Activated naive CD8-positive, alpha-beta T cell treated with anti-CD3 and anti-CD28 coated beads for 36 hours (primary cell): ENCODE measurements at regions not wholly inside any gene's neighbourhood (a gene's known extent, or its start where the extent isn't known, plus 50 kb on each side); places are given as distances from the start of the nearest gene placed in this dataset.
"Not testable (repeated sequence)": the region's sequence is repeated elsewhere in the genome, so short reads cannot be mapped to it uniquely, and the experiment has no call there.

Experiments used
- DNase-seq: peaks from one replicate; pipeline ENCODE4 v3.0.0; 2021
- H3K27ac Mint-ChIP-seq: one replicate; pipeline ENCODE4 v1.8.0; 2022; ENCODE audit warnings: mild to moderate bottlenecking, moderate library complexity, mixed read lengths
- H3K27me3 Mint-ChIP-seq: one replicate; pipeline ENCODE4 v1.8.0; 2022; ENCODE audit warnings: mild to moderate bottlenecking, mixed read lengths
- H3K36me3 Mint-ChIP-seq: one replicate; pipeline ENCODE4 v1.8.0; 2021; ENCODE audit warnings: mild to moderate bottlenecking, mixed read lengths
- H3K4me1 Mint-ChIP-seq: one replicate; pipeline ENCODE4 v1.8.0; 2021; ENCODE audit warnings: mixed read lengths
- H3K4me3 Mint-ChIP-seq: one replicate; pipeline ENCODE4 v1.8.0; 2022; ENCODE audit warnings: mild to moderate bottlenecking, moderate library complexity, mixed read lengths
- H3K9me3 Mint-ChIP-seq: one replicate; pipeline ENCODE4 v1.8.0; 2022; ENCODE audit warnings: mixed read lengths

DNA sequence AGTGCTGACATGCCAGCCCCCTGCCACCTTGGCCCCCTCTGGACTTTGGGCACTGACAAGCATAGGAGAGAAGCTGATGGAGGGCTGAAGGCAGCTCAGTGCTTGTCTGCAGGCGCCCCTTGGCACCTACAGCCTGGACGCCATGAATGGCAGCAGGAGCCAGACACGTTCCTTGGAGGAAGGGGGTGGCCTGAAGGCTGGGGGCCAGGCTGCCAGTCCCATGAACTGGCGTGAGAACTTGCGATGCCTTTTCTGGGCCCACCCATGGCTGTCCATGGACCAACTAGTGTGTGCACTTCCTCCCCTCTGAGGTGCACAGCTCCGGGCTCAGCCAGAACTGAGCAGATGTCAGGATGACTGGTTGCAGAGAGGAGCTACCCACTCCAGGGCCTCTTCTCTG lies 99.0 kb upstream of the RANBP6 start:
- Mint-ChIP-seq H3K4me1 (peaks cover 5% of the 10 kb centered on the region), H3K27ac (no peak overlapping the region), H3K36me3 (no peaks in the 10 kb centered on the region), H3K9me3 (no peaks in the 10 kb centered on the region), H3K4me3 (no peak overlapping the region), H3K27me3 (no peaks in the 10 kb centered on the region)
- DNase-seq, result no peak

DNA sequence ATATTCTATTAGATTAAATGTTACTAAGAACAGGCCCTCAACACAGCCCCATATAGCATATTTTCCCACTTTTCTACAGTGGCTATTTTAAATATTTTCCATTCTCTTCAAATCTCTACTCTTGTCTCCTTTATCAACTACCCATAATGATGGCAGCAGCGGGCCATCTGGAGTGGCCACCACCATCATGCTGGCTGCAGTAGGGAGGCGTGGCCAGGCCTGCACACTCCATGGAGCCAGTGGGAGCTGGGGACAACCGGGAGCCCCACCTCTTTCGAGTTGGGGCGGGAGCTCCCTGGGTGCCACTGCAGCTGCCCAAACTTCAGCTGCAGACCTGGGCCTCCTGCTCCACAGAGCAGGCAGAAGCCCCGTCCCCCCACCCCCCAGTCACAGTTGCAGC lies 98.4 kb upstream of the RANBP6 start:
- H3K9me3 Mint-ChIP-seq, result no peaks in the 10 kb centered on the region
- DNase-seq, result no peak
- no peak overlapping the region for H3K27ac Mint-ChIP-seq
- H3K4me3 Mint-ChIP-seq, result no peak overlapping the region
- no peaks in the 10 kb centered on the region for H3K27me3 Mint-ChIP-seq
- no peaks in the 10 kb centered on the region for H3K36me3 Mint-ChIP-seq
- peaks cover 5% of the 10 kb centered on the region for H3K4me1 Mint-ChIP-seq

DNA sequence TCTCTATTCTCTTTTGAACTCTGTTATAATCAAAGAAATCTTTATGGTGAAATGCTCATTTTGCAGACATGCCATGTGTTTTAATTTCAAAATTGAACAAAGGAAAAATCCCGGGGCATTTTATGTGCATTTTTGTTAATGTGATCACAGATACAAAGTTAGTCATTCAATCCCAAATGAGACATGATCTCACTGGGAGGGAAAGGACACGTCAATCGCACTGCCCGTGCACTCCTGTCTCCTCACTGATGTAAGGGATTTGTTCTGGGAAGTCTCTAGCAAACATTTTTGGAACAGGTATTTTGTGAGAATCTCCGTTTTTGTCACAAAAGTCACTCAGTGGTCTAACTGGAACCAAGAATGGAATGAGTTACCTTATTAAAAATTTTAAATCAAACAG lies 97.9 kb upstream of the RANBP6 start:
- Mint-ChIP-seq H3K4me1 (peaks cover 5% of the 10 kb centered on the region), H3K9me3 (no peaks in the 10 kb centered on the region), H3K36me3 (no peaks in the 10 kb centered on the region), H3K4me3 (no peak overlapping the region), H3K27ac (no peak overlapping the region), H3K27me3 (no peaks in the 10 kb centered on the region)
- DNase-seq, result no peak

DNA sequence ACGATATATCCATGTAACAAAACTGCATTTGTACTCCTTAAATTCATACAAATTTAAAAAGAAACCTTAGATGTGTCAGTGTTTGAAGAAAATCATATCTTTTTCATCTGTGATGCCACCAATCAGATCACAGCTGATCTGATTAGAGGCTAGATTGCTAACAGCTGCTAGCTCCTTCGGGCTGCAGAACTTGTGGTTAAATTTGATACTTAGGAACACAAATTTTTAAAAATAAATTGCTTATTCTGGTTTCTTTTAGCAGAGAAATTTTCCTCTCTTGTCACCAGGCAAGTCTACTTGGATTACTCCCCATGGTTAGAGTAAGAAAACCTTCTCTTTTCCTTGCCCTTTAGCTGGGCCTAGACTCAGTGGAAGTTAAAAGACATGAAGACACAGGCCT lies 94.6 kb upstream of the RANBP6 start:
- peaks cover 5% of the 10 kb centered on the region for H3K4me1 Mint-ChIP-seq
- no peak for DNase-seq
- H3K9me3 Mint-ChIP-seq, result no peaks in the 10 kb centered on the region
- no peak overlapping the region for H3K27ac Mint-ChIP-seq
- H3K36me3 Mint-ChIP-seq, result no peaks in the 10 kb centered on the region
- H3K4me3 Mint-ChIP-seq, result no peak overlapping the region
- no peaks in the 10 kb centered on the region for H3K27me3 Mint-ChIP-seq

DNA sequence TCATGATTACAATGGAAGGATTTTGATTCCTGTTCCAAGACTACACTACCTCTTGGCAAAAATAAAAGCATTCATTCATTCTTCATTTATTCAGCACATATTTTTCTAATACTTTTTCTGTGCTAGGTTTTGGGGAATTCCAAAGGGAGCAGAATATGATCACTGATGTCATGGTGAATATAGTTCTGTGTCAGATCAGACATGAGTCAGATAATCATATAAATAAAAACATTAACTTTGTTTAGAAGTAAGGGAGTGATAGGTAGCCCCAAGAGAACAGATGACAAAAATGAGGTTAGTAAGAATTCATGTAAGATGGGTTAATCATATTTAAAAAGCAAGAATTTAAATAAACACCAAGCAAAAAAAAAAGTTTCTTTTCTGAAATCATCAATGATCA lies 94.1 kb upstream of the RANBP6 start:
- DNase-seq, result no peak
- Mint-ChIP-seq H3K9me3 (no peaks in the 10 kb centered on the region), H3K4me1 (peaks cover 5% of the 10 kb centered on the region), H3K4me3 (no peak overlapping the region), H3K27ac (no peak overlapping the region), H3K36me3 (no peaks in the 10 kb centered on the region), H3K27me3 (no peaks in the 10 kb centered on the region)

DNA sequence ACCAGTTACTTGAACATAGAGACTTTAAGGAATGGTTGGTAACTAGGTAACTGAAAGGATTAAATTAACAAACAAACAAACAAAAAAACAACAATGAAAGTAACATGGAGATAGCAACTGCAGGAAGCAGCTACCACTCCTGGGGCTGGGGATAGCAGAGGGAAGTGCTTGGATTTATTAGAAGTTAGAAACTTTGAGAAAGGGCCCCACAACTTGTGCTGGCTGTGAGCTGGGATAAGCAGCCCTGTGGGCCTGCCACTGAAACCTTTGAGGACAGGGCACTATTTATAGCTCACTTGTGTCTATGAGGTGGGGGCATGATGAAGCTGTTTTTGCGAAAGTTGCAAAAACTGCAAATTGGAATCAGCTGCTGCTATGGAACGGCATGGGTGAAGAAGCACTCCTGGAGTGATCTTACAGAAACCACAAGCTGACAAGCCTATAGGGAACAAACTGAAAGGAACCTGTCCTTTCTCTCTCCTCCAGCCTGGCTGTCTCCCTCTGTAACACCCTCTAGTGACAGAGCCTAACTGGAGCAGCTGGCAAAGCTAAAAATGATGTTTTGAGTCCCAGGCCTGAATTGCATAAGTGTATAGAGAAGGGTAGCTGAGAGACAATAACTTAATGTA lies 91.4 kb upstream of the RANBP6 start:
- Mint-ChIP-seq H3K27ac (no peak overlapping the region), H3K9me3 (no peaks in the 10 kb centered on the region), H3K27me3 (no peaks in the 10 kb centered on the region), H3K4me3 (no peak overlapping the region), H3K4me1 (peaks cover 5% of the 10 kb centered on the region), H3K36me3 (no peaks in the 10 kb centered on the region)
- no peak for DNase-seq

DNA sequence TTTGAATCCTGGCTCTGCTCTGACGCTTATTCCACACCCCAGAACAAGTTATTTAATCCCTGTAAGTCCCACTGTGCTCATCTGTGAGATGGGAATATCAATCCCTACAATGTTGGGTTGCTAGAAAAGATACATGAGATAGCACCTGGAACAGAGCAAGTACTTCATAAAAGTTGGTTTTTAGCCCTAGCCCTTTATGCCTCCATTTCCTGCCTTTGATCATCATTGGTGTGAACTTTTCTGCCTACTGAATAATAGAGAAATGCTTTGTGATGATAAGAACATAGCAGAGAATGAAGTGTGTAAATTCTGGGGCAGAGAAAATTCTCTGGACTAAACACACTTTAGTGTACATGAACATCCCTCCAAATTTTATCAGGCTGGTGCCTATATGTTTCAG lies 90.3 kb upstream of the RANBP6 start:
- peaks cover 5% of the 10 kb centered on the region for H3K4me1 Mint-ChIP-seq
- no peaks in the 10 kb centered on the region for H3K36me3 Mint-ChIP-seq
- peaks cover under 1% of the 10 kb centered on the region for H3K27me3 Mint-ChIP-seq
- H3K9me3 Mint-ChIP-seq, result no peaks in the 10 kb centered on the region
- H3K27ac Mint-ChIP-seq, result no peak overlapping the region
- no peak for DNase-seq
- no peak overlapping the region for H3K4me3 Mint-ChIP-seq

DNA sequence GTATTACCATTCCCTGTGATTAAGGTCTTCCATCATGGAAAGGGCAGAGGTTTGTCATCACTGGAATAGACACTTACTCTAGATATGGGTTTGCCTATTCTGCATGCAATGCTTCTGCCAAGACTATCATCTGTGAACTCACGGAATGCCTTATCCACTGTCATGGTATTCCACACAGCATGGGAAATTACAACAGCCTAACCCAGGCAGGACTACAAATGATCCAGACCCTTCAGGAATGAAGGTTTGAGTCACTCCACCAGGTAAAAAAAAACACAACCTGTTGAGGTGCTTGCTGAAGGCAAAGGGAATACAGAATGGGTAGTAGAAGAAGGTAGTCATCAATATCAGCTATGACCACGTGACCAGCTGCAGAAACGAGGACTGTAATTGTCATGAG lies 89.0 kb upstream of the RANBP6 start:
- not testable (repeated sequence) for H3K9me3 Mint-ChIP-seq, H3K4me1 Mint-ChIP-seq, H3K27ac Mint-ChIP-seq, DNase-seq, H3K27me3 Mint-ChIP-seq, H3K36me3 Mint-ChIP-seq, H3K4me3 Mint-ChIP-seq

DNA sequence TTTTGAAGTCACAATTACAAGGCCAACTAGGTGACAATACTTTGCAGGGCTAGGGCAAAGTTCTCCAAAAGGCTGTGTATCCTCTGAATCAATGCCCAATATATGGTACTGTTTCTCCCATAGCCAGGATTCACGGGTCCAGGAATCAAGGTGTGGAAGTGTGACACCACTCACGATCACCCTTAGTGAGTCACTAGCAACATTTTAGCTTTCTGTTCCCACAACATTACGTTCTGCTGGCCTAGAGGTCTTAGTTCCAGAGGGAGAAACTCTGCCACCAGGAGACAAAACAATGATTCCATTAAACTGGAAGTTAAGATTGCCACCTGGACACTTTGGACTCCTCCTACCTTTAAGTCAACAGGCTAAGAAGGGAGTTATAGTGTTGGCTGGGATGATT lies 88.5 kb upstream of the RANBP6 start:
- not testable (repeated sequence) for H3K27me3 Mint-ChIP-seq, H3K4me1 Mint-ChIP-seq, H3K4me3 Mint-ChIP-seq, H3K9me3 Mint-ChIP-seq, H3K27ac Mint-ChIP-seq, H3K36me3 Mint-ChIP-seq, DNase-seq

DNA sequence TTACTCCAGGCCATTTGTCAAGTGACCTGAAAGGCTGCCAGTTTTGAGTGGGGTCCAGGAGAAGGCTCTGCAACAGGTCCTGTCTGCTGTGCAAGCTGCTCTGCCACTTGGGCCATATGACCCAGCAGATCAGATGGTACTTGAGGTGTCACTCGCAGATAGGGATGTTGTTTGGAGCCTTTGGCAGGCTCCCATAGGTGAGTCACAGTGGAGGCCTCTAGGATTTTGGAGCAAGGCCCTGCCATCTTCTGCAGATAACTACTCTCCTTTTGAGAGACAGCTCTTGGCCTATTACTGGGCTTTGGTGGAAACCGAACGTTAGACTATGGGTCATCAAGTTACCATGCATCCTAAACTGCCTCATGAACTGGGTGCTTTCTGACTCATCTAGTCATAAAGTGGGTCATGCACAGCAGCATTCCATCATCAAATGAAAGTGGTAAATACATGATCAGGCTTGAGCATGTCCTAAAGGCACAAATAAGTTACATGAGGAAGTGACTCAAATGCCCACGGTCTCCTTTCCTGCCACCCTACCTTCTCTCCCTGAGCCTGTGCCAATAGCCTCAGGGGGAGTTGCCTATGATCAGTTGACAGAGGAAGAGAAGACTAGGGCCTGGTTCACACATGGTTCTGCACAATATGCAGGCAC lies 87.0 kb upstream of the RANBP6 start:
- H3K4me1 Mint-ChIP-seq, H3K9me3 Mint-ChIP-seq, H3K4me3 Mint-ChIP-seq, DNase-seq, H3K27ac Mint-ChIP-seq, H3K36me3 Mint-ChIP-seq, H3K27me3 Mint-ChIP-seq: not testable (repeated sequence)

DNA sequence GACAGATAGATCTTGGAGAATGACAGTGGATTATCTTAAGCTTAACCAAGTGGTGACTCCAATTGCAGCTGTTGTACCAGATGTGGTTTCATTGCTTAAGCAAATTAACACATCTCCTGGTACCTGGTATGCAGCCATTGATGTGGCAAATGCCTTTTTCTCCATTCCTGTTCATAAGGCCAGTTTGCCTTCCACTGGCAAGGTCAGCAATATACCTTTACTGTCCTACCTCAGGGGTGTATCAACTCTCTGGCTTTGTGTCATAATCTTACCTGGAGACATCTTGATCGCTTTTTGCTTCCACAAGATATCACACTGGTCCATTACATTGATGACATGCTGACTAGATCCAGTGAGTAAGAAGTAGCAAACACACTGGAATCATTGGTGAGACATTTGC lies 86.3 kb upstream of the RANBP6 start:
- not testable (repeated sequence) for H3K36me3 Mint-ChIP-seq, H3K27ac Mint-ChIP-seq, DNase-seq, H3K4me1 Mint-ChIP-seq, H3K4me3 Mint-ChIP-seq, H3K27me3 Mint-ChIP-seq, H3K9me3 Mint-ChIP-seq

DNA sequence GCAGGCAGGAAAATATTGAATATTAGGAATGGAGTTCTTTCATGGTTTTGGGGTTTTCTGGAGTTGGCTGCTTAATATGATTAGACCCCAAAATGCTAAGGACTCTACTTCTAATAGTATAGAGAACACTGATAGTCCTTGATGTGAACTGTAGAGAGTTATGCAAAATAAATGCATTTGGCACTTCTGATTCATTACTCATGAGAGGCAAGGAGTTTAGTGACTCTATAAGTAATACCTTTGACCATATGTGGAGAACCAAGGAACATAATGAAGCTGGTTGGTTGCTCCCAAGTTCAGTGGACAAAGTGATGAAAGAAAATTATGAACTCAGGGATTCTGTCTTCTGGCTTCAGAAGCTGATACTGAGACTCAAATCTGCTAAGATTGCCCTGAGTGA lies 83.9 kb upstream of the RANBP6 start:
- not testable (repeated sequence) for H3K4me3 Mint-ChIP-seq, H3K27me3 Mint-ChIP-seq, H3K4me1 Mint-ChIP-seq, H3K9me3 Mint-ChIP-seq, H3K27ac Mint-ChIP-seq, H3K36me3 Mint-ChIP-seq, DNase-seq

DNA sequence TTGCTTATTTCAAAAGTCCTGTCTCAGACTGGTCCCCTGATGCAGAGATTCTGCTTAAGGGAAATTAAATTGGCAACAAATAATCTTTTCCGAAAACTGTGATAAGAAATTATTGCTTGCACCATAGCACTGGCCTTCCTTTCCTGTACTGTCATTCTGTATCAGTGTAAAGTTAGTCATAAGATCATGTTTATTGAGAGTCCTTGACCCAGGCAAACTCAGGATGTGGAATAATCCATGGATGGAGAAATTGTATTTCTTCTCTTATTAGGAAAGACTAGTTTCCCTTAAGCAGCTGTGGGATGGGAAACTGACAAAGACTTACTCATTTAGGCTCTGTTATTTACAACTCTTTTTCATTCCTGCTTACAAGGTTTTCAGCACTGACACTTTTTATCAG lies 83.0 kb upstream of the RANBP6 start:
- H3K27me3 Mint-ChIP-seq, result peaks cover 8% of the 10 kb centered on the region
- no peaks in the 10 kb centered on the region for H3K9me3 Mint-ChIP-seq
- DNase-seq, result no peak
- H3K36me3 Mint-ChIP-seq, result no peaks in the 10 kb centered on the region
- no peaks in the 10 kb centered on the region for H3K4me1 Mint-ChIP-seq
- no peak overlapping the region for H3K4me3 Mint-ChIP-seq
- no peak overlapping the region for H3K27ac Mint-ChIP-seq

DNA sequence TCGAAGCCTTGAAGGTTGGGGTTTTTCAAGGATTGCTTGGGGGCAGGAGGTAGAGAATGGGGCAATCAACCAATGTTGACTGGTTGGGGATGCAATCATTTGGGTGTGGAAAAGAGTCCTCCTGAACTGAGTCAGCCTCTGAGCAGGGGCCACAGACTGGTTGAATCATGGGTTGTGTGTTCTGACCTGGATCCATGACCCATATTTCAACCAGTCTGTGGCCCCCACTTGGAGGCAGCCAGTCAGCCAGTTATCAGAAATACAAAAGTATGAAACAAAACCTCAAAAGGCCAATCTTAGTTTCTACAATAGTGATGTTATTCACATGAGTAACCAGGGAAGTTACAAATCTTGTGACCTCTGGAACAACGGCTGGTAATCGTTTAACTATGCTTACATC lies 81.4 kb upstream of the RANBP6 start:
- no peak overlapping the region for H3K4me3 Mint-ChIP-seq

DNA sequence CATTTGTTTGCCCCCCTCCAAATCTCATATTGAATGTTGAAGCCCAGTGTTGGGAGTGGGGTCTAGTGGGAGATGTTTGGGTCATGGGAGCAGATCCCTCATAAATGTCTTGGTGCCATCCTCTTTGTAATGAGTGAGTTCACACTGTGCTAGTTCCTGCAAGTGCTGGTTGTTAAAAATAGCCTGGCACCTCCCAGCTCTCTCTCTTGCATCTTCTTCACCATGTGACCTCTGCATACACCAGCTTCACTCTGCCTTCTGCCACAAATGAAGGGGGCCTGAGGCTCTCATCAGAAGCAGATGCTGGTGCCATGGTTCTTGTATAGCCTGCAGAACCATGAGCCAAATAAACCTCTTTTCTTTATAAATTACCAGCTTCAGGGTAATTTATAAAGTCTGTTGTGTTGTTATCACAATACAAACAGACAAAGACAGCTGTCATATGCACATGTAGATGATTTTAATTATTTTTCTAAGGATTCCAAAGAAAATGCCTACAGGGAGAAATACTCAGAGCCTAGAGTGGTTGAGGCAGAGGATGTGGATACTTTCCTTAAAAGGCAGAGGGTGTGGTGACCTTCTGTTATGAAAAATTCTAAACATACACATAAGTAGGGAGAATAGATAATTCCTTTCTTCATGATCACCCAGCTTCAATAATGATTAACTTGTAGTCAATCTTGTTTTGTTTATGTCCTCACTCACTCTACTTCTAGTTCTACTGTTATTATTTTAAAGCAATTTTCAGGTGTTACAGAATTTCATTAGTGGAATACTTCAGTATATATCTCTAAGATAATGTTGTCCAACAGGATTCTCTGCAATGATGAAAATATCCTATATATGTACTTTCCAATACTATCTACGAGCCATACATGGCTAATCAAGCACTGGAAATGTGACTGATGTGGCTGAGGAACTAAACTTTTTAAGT lies 75.1 kb upstream of the RANBP6 start:
- H3K36me3 Mint-ChIP-seq, result no peaks in the 10 kb centered on the region
- no peak for DNase-seq
- no peaks in the 10 kb centered on the region for H3K9me3 Mint-ChIP-seq
- H3K27ac Mint-ChIP-seq, result no peak overlapping the region
- H3K4me1 Mint-ChIP-seq, result no peaks in the 10 kb centered on the region
- H3K4me3 Mint-ChIP-seq, result no peak overlapping the region
- peaks cover under 1% of the 10 kb centered on the region for H3K27me3 Mint-ChIP-seq

More for the DNA sequence above, 81.4 kb upstream of the RANBP6 start:
- Mint-ChIP-seq H3K9me3 (no peaks in the 10 kb centered on the region), H3K36me3 (no peaks in the 10 kb centered on the region), H3K27ac (no peak overlapping the region), H3K4me1 (no peaks in the 10 kb centered on the region), H3K27me3 (peaks cover 8% of the 10 kb centered on the region)
- no peak for DNase-seq

DNA sequence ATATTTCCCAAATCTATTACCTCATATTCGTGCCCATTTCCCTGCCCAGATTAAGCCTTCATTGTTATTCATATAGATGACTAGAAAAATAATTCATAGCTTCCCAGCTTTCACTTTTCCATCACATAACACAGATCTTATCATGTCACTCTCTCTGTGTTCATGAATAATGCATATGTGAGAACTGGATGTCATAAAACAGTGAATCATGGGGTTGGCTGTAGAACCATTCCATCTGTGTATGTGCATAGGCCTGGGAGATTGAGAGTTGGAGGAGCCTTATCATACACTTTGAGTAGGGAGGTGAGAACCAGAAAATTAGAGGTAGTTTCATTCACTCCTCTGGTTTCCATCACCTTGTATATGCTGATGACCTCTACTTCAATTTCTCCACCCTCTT lies 73.9 kb upstream of the RANBP6 start:
- Mint-ChIP-seq H3K27me3 (no peaks in the 10 kb centered on the region), H3K9me3 (no peaks in the 10 kb centered on the region), H3K27ac (no peak overlapping the region), H3K4me3 (no peak overlapping the region), H3K4me1 (no peaks in the 10 kb centered on the region), H3K36me3 (no peaks in the 10 kb centered on the region)
- DNase-seq, result no peak
